H9 (cell line): ENCODE measurements at regions not wholly inside any gene's neighbourhood (a gene's known extent, or its start where the extent isn't known, plus 50 kb on each side); places are given as distances from the start of the nearest gene placed in this dataset.

Source experiments
- DNase-seq: peaks from one replicate; pipeline ENCODE4 v3.0.0-alpha.2; 2017
- H2AFZ ChIP-seq: one replicate; pipeline ENCODE4 v1.6.1; 2013; ENCODE audit warnings: mild to moderate bottlenecking, low read length, control low read depth, moderate library complexity
- H2AK5ac ChIP-seq: 2 replicates; pipeline ENCODE4 v1.6.1; 2013; ENCODE audit warnings: low read length, control low read depth, mixed read lengths; ENCODE audit not compliant: insufficient read length
- H2BK120ac ChIP-seq: one replicate; pipeline ENCODE4 v1.6.1; 2013; ENCODE audit warnings: low read depth, mild to moderate bottlenecking, low read length, control low read depth, inconsistent platforms; ENCODE audit not compliant: poor library complexity, severe bottlenecking
- H2BK12ac ChIP-seq: 2 replicates; pipeline ENCODE4 v1.6.1; 2013; ENCODE audit warnings: low read length, control low read depth, mixed read lengths, low read depth; ENCODE audit not compliant: insufficient read length
- H2BK15ac ChIP-seq: 2 replicates; pipeline ENCODE4 v1.6.1; 2013; ENCODE audit warnings: low read depth, low read length, control low read depth
- H2BK20ac ChIP-seq: one replicate; pipeline ENCODE4 v1.6.1; 2013; ENCODE audit warnings: low read depth, mild to moderate bottlenecking, low read length, control low read depth, inconsistent platforms; ENCODE audit not compliant: poor library complexity, severe bottlenecking
- H2BK5ac ChIP-seq: 2 replicates; pipeline ENCODE4 v1.6.1; 2013; ENCODE audit warnings: low read length, control low read depth, mixed read lengths; ENCODE audit not compliant: insufficient read length
- H3K14ac ChIP-seq: 2 replicates; pipeline ENCODE4 v1.6.1; 2013; ENCODE audit warnings: low read length, control low read depth; ENCODE audit not compliant: insufficient read depth
- H3K18ac ChIP-seq: 2 replicates; pipeline ENCODE4 v1.6.1; 2013; ENCODE audit warnings: low read depth, mild to moderate bottlenecking, mixed read lengths, low read length, control low read depth; ENCODE audit not compliant: insufficient read length
- H3K23ac ChIP-seq: 2 replicates; pipeline ENCODE4 v1.6.1; 2013; ENCODE audit warnings: low read length, control low read depth, mixed read lengths, low read depth; ENCODE audit not compliant: insufficient read length
- H3K23me2 ChIP-seq: 2 replicates; pipeline ENCODE4 v1.6.1; 2013; ENCODE audit warnings: low read depth, mild to moderate bottlenecking, mixed read lengths, low read length, control low read depth; ENCODE audit not compliant: insufficient read length, poor library complexity, severe bottlenecking
- H3K27ac ChIP-seq: 2 replicates; pipeline ENCODE4 v1.5.1; 2013; ENCODE audit warnings: low read length, control low read depth, mixed read lengths, low read depth; ENCODE audit not compliant: insufficient read length
- H3K27me3 ChIP-seq: 2 replicates; pipeline ENCODE4 v1.6.1; 2013; ENCODE audit warnings: low read length, control low read depth, inconsistent platforms; ENCODE audit not compliant: insufficient read depth
- H3K4ac ChIP-seq: 2 replicates; pipeline ENCODE4 v1.6.1; 2013; ENCODE audit warnings: low read depth, mild to moderate bottlenecking, control low read depth, inconsistent platforms, low read length, moderate library complexity
- H3K4me1 ChIP-seq: 2 replicates; pipeline ENCODE4 v1.6.1; 2013; ENCODE audit warnings: low read length, control low read depth, inconsistent platforms; ENCODE audit not compliant: insufficient read depth
- H3K4me2 ChIP-seq: 2 replicates; pipeline ENCODE4 v1.6.1; 2013; ENCODE audit warnings: low read length, control low read depth, mixed read lengths; ENCODE audit not compliant: insufficient read length, insufficient read depth
- H3K56ac ChIP-seq: 2 replicates; pipeline ENCODE4 v1.6.1; 2013; ENCODE audit warnings: low read depth, mild to moderate bottlenecking, mixed read lengths, low read length, control low read depth; ENCODE audit not compliant: insufficient read length
- H3K79me1 ChIP-seq: 2 replicates; pipeline ENCODE4 v1.6.1; 2013; ENCODE audit warnings: low read depth, mild to moderate bottlenecking, moderate library complexity, low read length, control low read depth, inconsistent platforms; ENCODE audit not compliant: insufficient read depth, poor library complexity, severe bottlenecking
- H3K79me2 ChIP-seq: 2 replicates; pipeline ENCODE4 v1.6.1; 2013; ENCODE audit warnings: low read length, control low read depth, inconsistent platforms; ENCODE audit not compliant: insufficient read depth
- H3K9ac ChIP-seq: 2 replicates; pipeline ENCODE4 v1.6.1; 2013; ENCODE audit warnings: low read length, control low read depth, mixed read lengths; ENCODE audit not compliant: insufficient read length; ENCODE audit errors: extremely low read depth
- H3K9me3 ChIP-seq: one replicate; pipeline ENCODE4 v1.6.1; 2013; ENCODE audit warnings: low read depth, low read length, inconsistent platforms; ENCODE audit not compliant: control insufficient read depth
- H3T11ph ChIP-seq: one replicate; pipeline ENCODE4 v1.6.1; 2013; ENCODE audit warnings: mild to moderate bottlenecking, low read length, control low read depth, inconsistent platforms
- H4K20me1 ChIP-seq: one replicate; pipeline ENCODE4 v1.6.1; 2013; ENCODE audit not compliant: control insufficient read depth, insufficient read length, insufficient read depth
- H4K5ac ChIP-seq: 2 replicates; pipeline ENCODE4 v1.6.1; 2013; ENCODE audit warnings: low read depth, mild to moderate bottlenecking, mixed read lengths, low read length, control low read depth; ENCODE audit not compliant: insufficient read length
- H4K8ac ChIP-seq: replicated peaks from 2 replicates; pipeline ENCODE4 v1.6.1; 2013; ENCODE audit warnings: low read length, control low read depth, mixed read lengths, low read depth; ENCODE audit not compliant: insufficient read length
- H4K91ac ChIP-seq: 2 replicates; pipeline ENCODE4 v1.6.1; 2013; ENCODE audit warnings: low read depth, mild to moderate bottlenecking, moderate library complexity, mixed read lengths, low read length, control low read depth; ENCODE audit not compliant: insufficient read length
- H3K27ac Mint-ChIP-seq, 3 experiments: 2 replicates in 2 of 3; 3 replicates in 1 of 3; pipeline ENCODE4 v1.8.0; 2020 to 2021; ENCODE audit warnings: mixed read lengths in 3 of 3, mild to moderate bottlenecking in 1 of 3, moderate library complexity in 1 of 3
- H3K27me3 Mint-ChIP-seq: 2 replicates; pipeline ENCODE4 v1.8.0; 2021; ENCODE audit warnings: low read depth, mild to moderate bottlenecking, moderate library complexity, mixed read lengths
- H3K36me3 Mint-ChIP-seq, 3 experiments: 2 replicates in 2 of 3; 3 replicates in 1 of 3; pipeline ENCODE4 v1.8.0; 2020 to 2021; ENCODE audit warnings: low read depth in 3 of 3, mixed read lengths in 3 of 3; ENCODE audit not compliant: insufficient read depth in 1 of 3
- H3K4me1 Mint-ChIP-seq, 2 experiments: 2 replicates each; pipeline ENCODE4 v1.8.0; 2020; ENCODE audit warnings: mixed read lengths in 2 of 2
- H3K4me3 Mint-ChIP-seq, 2 experiments: 2 replicates in 1 of 2; 3 replicates in 1 of 2; pipeline ENCODE4 v1.8.0; 2020 to 2021; ENCODE audit warnings: mild to moderate bottlenecking in 2 of 2, mixed read lengths in 2 of 2, moderate library complexity in 1 of 2
- H3K9me3 Mint-ChIP-seq, 2 experiments: 2 replicates in 1 of 2; 3 replicates in 1 of 2; pipeline ENCODE4 v1.8.0; 2020; ENCODE audit warnings: mild to moderate bottlenecking in 2 of 2, mixed read lengths in 2 of 2, moderate library complexity in 1 of 2
- WGBS: extraction: QIAGEN DNeasy Blood & Tissue Kit; methylation state at CpG from one replicate; pipeline ENCODE4 v1.1.7; 2013; ENCODE audit warnings: missing lambda C conversion rate, low lambda C conversion rate, mixed read lengths; ENCODE audit not compliant: insufficient read length; ENCODE audit errors: extremely low coverage; 5-methylcytosine and 5-hydroxymethylcytosine counted together
- TF ChIP-seq, protein P1 (sequence below): fragments of 200-600 bp; sonication (generic); conservative IDR thresholded peaks from 3 replicates; pipeline ENCODE4 v1.8.0; 2021; ENCODE audit warnings: antibody characterized with exemption, mild to moderate bottlenecking

DNA sequence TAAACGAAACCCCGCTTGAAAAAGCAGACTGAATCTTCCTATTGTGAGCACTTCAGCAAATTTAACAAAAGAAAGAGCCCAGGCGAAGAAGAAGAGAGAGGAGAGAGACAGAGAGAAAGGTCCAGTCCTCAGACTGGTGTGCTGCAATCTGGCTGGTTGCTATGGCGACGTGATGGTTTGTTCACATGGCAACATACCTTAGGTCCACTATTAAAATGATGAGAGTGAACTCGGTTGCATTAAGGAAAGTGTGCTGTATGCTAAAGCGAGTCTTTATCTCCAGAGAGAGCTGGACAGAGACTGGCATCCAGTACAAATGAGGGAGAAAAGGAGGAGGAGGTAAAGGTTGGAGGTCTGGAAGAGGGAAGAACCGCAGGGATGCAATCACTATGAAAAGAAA lies 271.8 kb upstream of the ZFHX3 start:
- no peaks in the 10 kb centered on the region for H3K9me3 ChIP-seq
- TF ChIP-seq, protein P1, sequence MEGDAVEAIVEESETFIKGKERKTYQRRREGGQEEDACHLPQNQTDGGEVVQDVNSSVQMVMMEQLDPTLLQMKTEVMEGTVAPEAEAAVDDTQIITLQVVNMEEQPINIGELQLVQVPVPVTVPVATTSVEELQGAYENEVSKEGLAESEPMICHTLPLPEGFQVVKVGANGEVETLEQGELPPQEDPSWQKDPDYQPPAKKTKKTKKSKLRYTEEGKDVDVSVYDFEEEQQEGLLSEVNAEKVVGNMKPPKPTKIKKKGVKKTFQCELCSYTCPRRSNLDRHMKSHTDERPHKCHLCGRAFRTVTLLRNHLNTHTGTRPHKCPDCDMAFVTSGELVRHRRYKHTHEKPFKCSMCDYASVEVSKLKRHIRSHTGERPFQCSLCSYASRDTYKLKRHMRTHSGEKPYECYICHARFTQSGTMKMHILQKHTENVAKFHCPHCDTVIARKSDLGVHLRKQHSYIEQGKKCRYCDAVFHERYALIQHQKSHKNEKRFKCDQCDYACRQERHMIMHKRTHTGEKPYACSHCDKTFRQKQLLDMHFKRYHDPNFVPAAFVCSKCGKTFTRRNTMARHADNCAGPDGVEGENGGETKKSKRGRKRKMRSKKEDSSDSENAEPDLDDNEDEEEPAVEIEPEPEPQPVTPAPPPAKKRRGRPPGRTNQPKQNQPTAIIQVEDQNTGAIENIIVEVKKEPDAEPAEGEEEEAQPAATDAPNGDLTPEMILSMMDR: no peak
- H3K9me3 Mint-ChIP-seq: no peaks in the 10 kb centered on the region
- no peak overlapping the region for H2AK5ac ChIP-seq
- H2AFZ ChIP-seq: no peak overlapping the region
- H3K4ac ChIP-seq: no peak overlapping the region
- no peak overlapping the region for H3K9ac ChIP-seq
- no peak overlapping the region for H2BK120ac ChIP-seq
- H2BK5ac ChIP-seq: no peak overlapping the region
- H3K4me2 ChIP-seq: no peak overlapping the region
- H4K91ac ChIP-seq: no peak overlapping the region
- no peaks in the 10 kb centered on the region for H3K23me2 ChIP-seq
- H3K36me3 Mint-ChIP-seq: peaks cover 0 to under 1% (median 0%) of the 10 kb centered on the region in 3 experiments; a peak in 1 of 7 replicates
- no peak overlapping the region for H4K5ac ChIP-seq
- H2BK20ac ChIP-seq: no peak overlapping the region
- no peak overlapping the region for H3K27ac Mint-ChIP-seq
- no peaks in the 10 kb centered on the region for H3K27me3 ChIP-seq
- H3K23ac ChIP-seq: no peak overlapping the region
- no peaks in the 10 kb centered on the region for H3K4me1 ChIP-seq
- no peak overlapping the region for H4K8ac ChIP-seq
- H3K56ac ChIP-seq: no peak overlapping the region
- H4K20me1 ChIP-seq: no peaks in the 10 kb centered on the region
- peaks cover 9% of the 10 kb centered on the region in 2 experiments; a peak in 3 of 4 replicates for H3K4me1 Mint-ChIP-seq
- no peak overlapping the region for H3K14ac ChIP-seq
- no peak overlapping the region for H3K27ac ChIP-seq
- DNase-seq: no peak
- H3K27me3 Mint-ChIP-seq: no peaks in the 10 kb centered on the region
- no CpG with 5 or more reads among the region's 8 CpGs for WGBS
- H3K4me3 Mint-ChIP-seq: no peak overlapping the region; a peak in 1 of 5 replicates
- no peak overlapping the region for H3T11ph ChIP-seq
- H3K18ac ChIP-seq: no peak overlapping the region
- no peaks in the 10 kb centered on the region for H3K79me1 ChIP-seq
- H2BK12ac ChIP-seq: no peak overlapping the region
- H2BK15ac ChIP-seq: no peak overlapping the region
- no peaks in the 10 kb centered on the region for H3K79me2 ChIP-seq
